GM23338 (cell line): ENCODE measurements at regions not wholly inside any gene's neighbourhood (a gene's known extent, or its start where the extent isn't known, plus 50 kb on each side); places are given as distances from the start of the nearest gene placed in this dataset.

Experiments
- ATAC-seq: fragments of 200-7000 bp; cut with Tn5 transposase; 3 replicates; pipeline ENCODE4 v1.9.1; 2020
- DNase-seq: peaks from one replicate; pipeline ENCODE4 v3.0.0-alpha.2; 2015; ENCODE audit warnings: low spot score
- H2AFZ ChIP-seq: fragments of 200-600 bp; sonication (generic); 2 replicates; pipeline ENCODE4 v1.8.0; 2016; ENCODE audit warnings: antibody characterized with exemption, mild to moderate bottlenecking, moderate library complexity
- H3F3A ChIP-seq: fragments of 200-600 bp; sonication (generic); replicated peaks from 2 replicates; pipeline ENCODE4 v1.8.0; 2017; ENCODE audit warnings: antibody characterized with exemption, mixed run types, low read depth
- H3K27ac ChIP-seq: fragments of 200-600 bp; sonication (generic); 2 replicates; pipeline ENCODE4 v1.6.1; 2016; ENCODE audit warnings: low read depth
- H3K27me3 ChIP-seq: fragments of 200-600 bp; sonication (generic); 2 replicates; pipeline ENCODE4 v1.8.0; 2016; ENCODE audit warnings: mild to moderate bottlenecking, mixed run types, moderate library complexity; ENCODE audit not compliant: insufficient read depth
- H3K36me3 ChIP-seq: fragments of 200-600 bp; sonication (generic); 2 replicates; pipeline ENCODE4 v1.8.0; 2016; ENCODE audit warnings: mild to moderate bottlenecking; ENCODE audit not compliant: insufficient read depth
- H3K4me1 ChIP-seq: fragments of 200-600 bp; sonication (generic); 2 replicates; pipeline ENCODE4 v1.8.0; 2016; ENCODE audit warnings: mild to moderate bottlenecking, moderate library complexity; ENCODE audit not compliant: insufficient read depth
- H3K4me2 ChIP-seq: fragments of 200-600 bp; sonication (generic); 2 replicates; pipeline ENCODE4 v1.7.1; 2017; ENCODE audit warnings: mixed run types
- H3K4me3 ChIP-seq: fragments of 200-600 bp; sonication (generic); 2 replicates; pipeline ENCODE4 v1.6.1; 2016; ENCODE audit warnings: mixed run types
- H3K79me2 ChIP-seq: fragments of 200-600 bp; sonication (generic); replicated peaks from 2 replicates; pipeline ENCODE4 v1.8.0; 2017; ENCODE audit warnings: mild to moderate bottlenecking; ENCODE audit not compliant: insufficient read depth
- H3K9me2 ChIP-seq: fragments of 200-600 bp; sonication (generic); 2 replicates; pipeline ENCODE4 v1.8.0; 2017; ENCODE audit not compliant: insufficient read depth
- H4K20me1 ChIP-seq: fragments of 200-600 bp; sonication (generic); replicated peaks from 2 replicates; pipeline ENCODE4 v1.8.0; 2017; ENCODE audit warnings: mild to moderate bottlenecking; ENCODE audit not compliant: insufficient read depth
- H3K27ac Mint-ChIP-seq: 2 replicates; pipeline ENCODE4 v1.8.0; 2020; ENCODE audit warnings: inconsistent platforms, mild to moderate bottlenecking, moderate library complexity, mixed read lengths
- H3K27me3 Mint-ChIP-seq: 3 replicates; pipeline ENCODE4 v1.8.0; 2022; ENCODE audit warnings: low read depth, mild to moderate bottlenecking, moderate library complexity, mixed read lengths, inconsistent platforms; ENCODE audit not compliant: insufficient read depth, poor library complexity
- H3K36me3 Mint-ChIP-seq: 3 replicates; pipeline ENCODE4 v1.8.0; 2021; ENCODE audit warnings: low read depth, mild to moderate bottlenecking, inconsistent platforms, moderate library complexity, mixed read lengths
- H3K4me1 Mint-ChIP-seq: 3 replicates; pipeline ENCODE4 v1.8.0; 2020; ENCODE audit warnings: mild to moderate bottlenecking, inconsistent platforms, mixed read lengths
- H3K4me3 Mint-ChIP-seq: 3 replicates; pipeline ENCODE4 v1.8.0; 2021; ENCODE audit warnings: moderate library complexity, mild to moderate bottlenecking, inconsistent platforms, mixed read lengths
- H3K9me3 Mint-ChIP-seq: 3 replicates; pipeline ENCODE4 v1.8.0; 2020; ENCODE audit warnings: moderate library complexity, mild to moderate bottlenecking, inconsistent platforms, mixed read lengths
- CREB1 ChIP-seq: fragments of 250-450 bp; sonication (Bioruptor Pico); IDR thresholded peaks from 2 replicates; pipeline ENCODE4 v1.5.0; 2020; ENCODE audit warnings: low read depth, mild to moderate bottlenecking, moderate library complexity
- CTCF ChIP-seq, 2 experiments: fragments of 200-600 bp in 1 of 2; sonication (generic) in 1 of 2; conservative IDR thresholded peaks; 2 replicates each; pipeline versions ENCODE4 v1.5.1 to v1.6.1; 2016 to 2017; ENCODE audit warnings: antibody characterized with exemption in 2 of 2, low read depth in 2 of 2, mild to moderate bottlenecking in 2 of 2, moderate library complexity in 1 of 2
- ETS1 ChIP-seq: IDR thresholded peaks from 2 replicates; pipeline ENCODE4 v1.6.1; 2016; ENCODE audit warnings: antibody characterized with exemption
- EZH2 ChIP-seq: fragments of 200-600 bp; sonication (generic); IDR thresholded peaks from one replicate; pipeline ENCODE4 v1.8.0; 2017; ENCODE audit warnings: antibody characterized with exemption, mild to moderate bottlenecking, low read depth; ENCODE audit not compliant: unreplicated experiment
- EZH2phosphoT487 ChIP-seq: fragments of 200-600 bp; sonication (generic); IDR thresholded peaks from one replicate; pipeline ENCODE4 v1.8.1; 2018; ENCODE audit warnings: antibody characterized with exemption; ENCODE audit not compliant: unreplicated experiment
- JUNB ChIP-seq: IDR thresholded peaks from one replicate; pipeline ENCODE4 v1.6.1; 2016; ENCODE audit warnings: antibody characterized with exemption; ENCODE audit not compliant: unreplicated experiment
- NANOG ChIP-seq: IDR thresholded peaks from 2 replicates; pipeline ENCODE4 v1.6.1; 2016; ENCODE audit warnings: antibody characterized with exemption, borderline replicate concordance
- POLR2AphosphoS5 ChIP-seq: IDR thresholded peaks from 2 replicates; pipeline ENCODE4 v1.6.1; 2016; ENCODE audit warnings: antibody characterized with exemption, low read depth
- REST ChIP-seq: IDR thresholded peaks from one replicate; pipeline ENCODE4 v1.6.1; 2018; ENCODE audit warnings: antibody characterized with exemption; ENCODE audit not compliant: unreplicated experiment
- STAT1 ChIP-seq: IDR thresholded peaks from one replicate; pipeline ENCODE4 v1.6.1; 2016; ENCODE audit warnings: antibody characterized with exemption; ENCODE audit not compliant: unreplicated experiment
- ZNF114 ChIP-seq: fragments of 250-450 bp; sonication (Bioruptor Pico); IDR thresholded peaks from 2 replicates; pipeline ENCODE4 v1.5.0; 2020; ENCODE audit warnings: mild to moderate bottlenecking, moderate library complexity
- ZNF331 ChIP-seq: fragments of 250-450 bp; sonication (Bioruptor Pico); IDR thresholded peaks from 2 replicates; pipeline ENCODE4 v1.5.0; 2020; ENCODE audit warnings: low read depth, mild to moderate bottlenecking, moderate library complexity
- ZNF462 ChIP-seq: fragments of 250-450 bp; sonication (Bioruptor Pico); IDR thresholded peaks from 2 replicates; pipeline ENCODE4 v1.5.0; 2020; ENCODE audit warnings: mild to moderate bottlenecking, moderate library complexity

- peaks cover 8% of the 10 kb centered on the region for H3K9me2 ChIP-seq
- Mint-ChIP-seq H3K36me3 (peaks cover 4% of the 10 kb centered on the region; the same call in 1 of the 3 replicates), H3K9me3 (no peaks in the 10 kb centered on the region), H3K4me1 (no peaks in the 10 kb centered on the region; the same call in 2 of the 3 replicates), H3K27me3 (no peaks in the 10 kb centered on the region), H3K27ac (no peak overlapping the region), H3K4me3 (no peak overlapping the region)
- no peaks in the 10 kb centered on the region for H3K4me1 ChIP-seq
- no peaks in the 10 kb centered on the region for H3K79me2 ChIP-seq
- H3F3A ChIP-seq: no peaks in the 10 kb centered on the region
- no peak overlapping the region for H3K27ac ChIP-seq
- no peaks in the 10 kb centered on the region for H3K36me3 ChIP-seq
- no peaks in the 10 kb centered on the region for H3K27me3 ChIP-seq
- H3K4me3 ChIP-seq: no peak overlapping the region
- H3K4me2 ChIP-seq: no peak overlapping the region
- ATAC-seq (no peak), DNase-seq (no peak)
- TF ChIP-seq REST (no peak), ZNF462 (CRISPR knock-in tag) (no peak), EZH2 (no peak), ZNF331 (CRISPR knock-in tag) (no peak), ETS1 (no peak), ZNF114 (CRISPR knock-in tag) (no peak), CTCF (conservative IDR thresholded peaks at IDR 0.05; ENCODE audit: low read depth in 2 of 2) (no peak), EZH2phosphoT487 (no peak), CREB1 (CRISPR knock-in tag) (no peak), JUNB (no peak), STAT1 (no peak), POLR2AphosphoS5 (no peak), NANOG (no peak)
- no peaks in the 10 kb centered on the region for H4K20me1 ChIP-seq
- H2AFZ ChIP-seq: no peak overlapping the region
Observed at GRCh38 chr4:31230594-31230993, 510.4 kb downstream of the PCDH7 start.
